Neural crest cell (in vitro differentiated cells): ENCODE measurements at regions not wholly inside any gene's neighbourhood (a gene's known extent, or its start where the extent isn't known, plus 50 kb on each side); places are given as distances from the start of the nearest gene placed in this dataset.

Experiments
- DNase-seq: peaks from one replicate; pipeline ENCODE4 v3.0.0; 2021; ENCODE audit warnings: low read depth, mixed read lengths, low spot score
- H3K27ac Mint-ChIP-seq: one replicate; pipeline ENCODE4 v1.8.0; 2021; ENCODE audit warnings: mild to moderate bottlenecking, mixed read lengths; ENCODE audit not compliant: unreplicated experiment
- H3K27me3 Mint-ChIP-seq: 2 replicates; pipeline ENCODE4 v1.8.0; 2021; ENCODE audit warnings: low read depth, mild to moderate bottlenecking, mixed read lengths
- H3K36me3 Mint-ChIP-seq: 2 replicates; pipeline ENCODE4 v1.8.0; 2021; ENCODE audit warnings: low read depth, mild to moderate bottlenecking, mixed read lengths
- H3K4me1 Mint-ChIP-seq: 2 replicates; pipeline ENCODE4 v1.8.0; 2021; ENCODE audit warnings: mixed read lengths
- H3K4me3 Mint-ChIP-seq: one replicate; pipeline ENCODE4 v1.8.0; 2021; ENCODE audit warnings: mild to moderate bottlenecking, mixed read lengths
- H3K9me3 Mint-ChIP-seq: 2 replicates; pipeline ENCODE4 v1.8.0; 2021; ENCODE audit warnings: mixed read lengths
- TF ChIP-seq, protein P1 (sequence below): fragments of 200-600 bp; sonication (generic); conservative IDR thresholded peaks from 2 replicates; pipeline ENCODE4 v1.5.0; 2021; ENCODE audit warnings: antibody characterized with exemption, mild to moderate bottlenecking

DNA sequence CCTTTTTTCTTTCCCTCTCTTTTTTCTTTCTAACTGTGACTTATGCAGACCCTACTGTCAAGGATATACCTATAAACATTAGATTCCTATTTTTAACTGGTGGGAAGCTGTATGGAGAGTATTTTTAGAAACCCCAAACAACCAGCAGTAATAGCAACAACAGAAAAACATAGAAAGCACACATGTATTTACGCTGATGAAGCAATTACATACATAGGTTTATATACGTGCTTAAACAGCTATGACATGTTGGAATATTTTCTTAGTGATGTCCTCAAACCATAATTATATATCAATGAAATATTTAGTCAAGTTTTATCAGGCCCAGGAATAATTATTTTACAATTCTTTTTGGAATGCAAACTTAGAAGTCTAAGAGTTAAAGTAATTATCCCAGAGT lies 294.3 kb upstream of the SOX4 start:
- peaks cover 7% of the 10 kb centered on the region for H3K9me3 Mint-ChIP-seq
- TF ChIP-seq, protein P1, sequence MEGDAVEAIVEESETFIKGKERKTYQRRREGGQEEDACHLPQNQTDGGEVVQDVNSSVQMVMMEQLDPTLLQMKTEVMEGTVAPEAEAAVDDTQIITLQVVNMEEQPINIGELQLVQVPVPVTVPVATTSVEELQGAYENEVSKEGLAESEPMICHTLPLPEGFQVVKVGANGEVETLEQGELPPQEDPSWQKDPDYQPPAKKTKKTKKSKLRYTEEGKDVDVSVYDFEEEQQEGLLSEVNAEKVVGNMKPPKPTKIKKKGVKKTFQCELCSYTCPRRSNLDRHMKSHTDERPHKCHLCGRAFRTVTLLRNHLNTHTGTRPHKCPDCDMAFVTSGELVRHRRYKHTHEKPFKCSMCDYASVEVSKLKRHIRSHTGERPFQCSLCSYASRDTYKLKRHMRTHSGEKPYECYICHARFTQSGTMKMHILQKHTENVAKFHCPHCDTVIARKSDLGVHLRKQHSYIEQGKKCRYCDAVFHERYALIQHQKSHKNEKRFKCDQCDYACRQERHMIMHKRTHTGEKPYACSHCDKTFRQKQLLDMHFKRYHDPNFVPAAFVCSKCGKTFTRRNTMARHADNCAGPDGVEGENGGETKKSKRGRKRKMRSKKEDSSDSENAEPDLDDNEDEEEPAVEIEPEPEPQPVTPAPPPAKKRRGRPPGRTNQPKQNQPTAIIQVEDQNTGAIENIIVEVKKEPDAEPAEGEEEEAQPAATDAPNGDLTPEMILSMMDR = no peak
- H3K36me3 Mint-ChIP-seq = no peaks in the 10 kb centered on the region
- peaks cover 30% of the 10 kb centered on the region for H3K4me1 Mint-ChIP-seq
- no peak overlapping the region for H3K4me3 Mint-ChIP-seq
- H3K27ac Mint-ChIP-seq = no peak overlapping the region
- no peaks in the 10 kb centered on the region for H3K27me3 Mint-ChIP-seq
- no peak for DNase-seq

DNA sequence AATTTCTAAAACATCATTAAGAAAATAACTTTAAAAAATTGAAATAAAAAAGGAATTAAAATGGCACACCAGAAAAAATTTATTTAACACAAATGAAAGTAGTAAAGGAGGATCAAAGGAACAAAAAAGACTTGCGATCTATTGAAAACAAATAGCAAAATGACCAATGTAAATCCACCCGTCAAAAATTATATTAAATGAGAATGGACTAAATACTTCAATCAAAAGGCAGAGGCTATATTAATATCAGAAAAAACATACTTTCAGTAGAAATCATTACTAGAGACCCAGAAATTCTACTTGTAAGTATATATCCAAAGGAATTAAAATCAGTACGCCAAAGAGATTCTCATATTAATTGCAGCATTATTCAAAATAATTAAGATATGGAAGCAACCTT lies 293.1 kb upstream of the SOX4 start:
- no peak for DNase-seq
- peaks cover 21% of the 10 kb centered on the region for H3K4me1 Mint-ChIP-seq
- no peak overlapping the region for H3K27ac Mint-ChIP-seq
- H3K4me3 Mint-ChIP-seq = no peak overlapping the region
- H3K9me3 Mint-ChIP-seq = peaks cover 3% of the 10 kb centered on the region
- peaks cover 2% of the 10 kb centered on the region for H3K36me3 Mint-ChIP-seq
- TF ChIP-seq, protein P1 = no peak
- no peaks in the 10 kb centered on the region for H3K27me3 Mint-ChIP-seq

DNA sequence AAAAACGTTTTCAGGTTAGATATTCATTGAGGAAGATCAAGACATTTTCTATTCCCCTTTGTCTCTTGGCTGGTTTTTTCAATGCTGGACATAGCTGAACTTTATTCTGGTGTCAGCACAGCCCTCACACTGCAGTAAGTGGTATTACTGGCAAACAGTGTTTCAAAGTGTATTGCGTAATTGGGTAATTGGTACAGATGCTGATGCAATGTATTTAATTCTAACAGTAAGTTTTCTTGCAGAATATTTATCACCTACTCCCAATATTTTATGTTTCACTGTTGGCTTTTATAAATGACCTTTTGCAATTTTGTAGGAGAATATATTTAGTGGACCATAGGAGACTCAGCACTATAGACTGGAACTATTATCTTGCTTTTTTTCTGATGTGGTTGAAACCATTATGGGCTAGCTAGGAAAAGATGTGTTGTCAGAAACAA lies 287.6 kb upstream of the SOX4 start:
- TF ChIP-seq, protein P1 = peak; percentile 15
- Mint-ChIP-seq H3K27ac (no peak overlapping the region), H3K27me3 (no peaks in the 10 kb centered on the region), H3K36me3 (peaks cover 2% of the 10 kb centered on the region), H3K9me3 (peaks cover 3% of the 10 kb centered on the region), H3K4me3 (no peak overlapping the region), H3K4me1 (peaks cover 25% of the 10 kb centered on the region)
- DNase-seq = no peak

DNA sequence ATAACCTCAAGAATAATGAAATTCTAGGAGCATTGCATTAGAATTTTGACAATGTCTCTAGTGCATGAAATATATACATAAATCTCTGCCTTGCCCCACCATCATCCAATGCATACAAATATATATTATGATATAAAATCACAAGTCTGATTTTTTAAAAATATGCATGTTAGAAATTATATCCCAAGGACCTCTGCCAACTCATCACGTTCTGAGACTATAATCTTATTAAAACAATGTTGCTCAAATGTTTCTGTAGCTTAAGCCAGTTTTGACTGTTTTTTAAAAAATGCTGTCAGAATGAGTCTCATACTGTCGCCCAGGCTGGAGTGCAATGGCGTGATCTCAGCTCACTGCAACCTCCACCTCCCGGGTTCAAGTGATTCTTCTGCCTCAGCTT lies 287.0 kb upstream of the SOX4 start:
- peaks cover 29% of the 10 kb centered on the region for H3K4me1 Mint-ChIP-seq
- peaks cover 3% of the 10 kb centered on the region for H3K9me3 Mint-ChIP-seq
- no peak for DNase-seq
- H3K36me3 Mint-ChIP-seq = peaks cover 2% of the 10 kb centered on the region
- H3K27ac Mint-ChIP-seq = no peak overlapping the region
- TF ChIP-seq, protein P1 = no peak
- no peaks in the 10 kb centered on the region for H3K27me3 Mint-ChIP-seq
- H3K4me3 Mint-ChIP-seq = no peak overlapping the region

DNA sequence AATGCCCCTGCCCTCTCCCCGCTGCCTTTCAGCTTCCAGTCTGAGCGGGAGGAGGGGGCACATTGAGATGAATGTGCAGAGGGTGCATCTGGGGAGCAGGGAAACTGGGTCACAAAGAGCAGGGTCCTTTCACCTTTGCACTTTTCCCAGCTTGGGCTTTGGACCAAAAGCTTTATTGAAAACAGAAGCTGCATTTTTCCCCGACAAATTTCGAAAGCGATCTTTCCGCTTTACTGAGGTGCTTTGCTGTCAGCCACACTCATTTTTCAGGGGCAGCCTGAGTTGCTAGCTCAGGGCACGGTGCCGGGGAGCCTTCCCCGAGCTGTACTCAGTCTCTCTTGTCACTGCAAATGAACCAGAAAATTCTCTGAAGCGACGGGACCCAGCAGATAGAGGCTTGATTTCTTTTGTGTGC lies 283.7 kb upstream of the SOX4 start:
- no peaks in the 10 kb centered on the region for H3K27me3 Mint-ChIP-seq
- H3K4me3 Mint-ChIP-seq = peak overlapping the region; percentile 39
- H3K9me3 Mint-ChIP-seq = no peaks in the 10 kb centered on the region
- TF ChIP-seq, protein P1 = no peak
- H3K4me1 Mint-ChIP-seq = peaks cover 40% of the 10 kb centered on the region
- no peaks in the 10 kb centered on the region for H3K36me3 Mint-ChIP-seq
- H3K27ac Mint-ChIP-seq = peak overlapping the region; percentile 86
- peak; percentile 14 for DNase-seq
